ENCODE measurements at regions not wholly inside any gene's neighbourhood (a gene's known extent, or its start where the extent isn't known, plus 50 kb on each side); places are given as distances from the start of the nearest gene placed in this dataset.

GRCh38 chrX:75625232-75625631 lies 102.4 kb upstream of the ZDHHC15 start:
- H3K79me2 ChIP-seq (replicated peaks; ENCODE audit: insufficient read depth, low read length), result no peaks in the 10 kb centered on the region
- H3F3A ChIP-seq (ENCODE audit: insufficient read depth, low read length, poor library complexity, severe bottlenecking), result no peaks in the 10 kb centered on the region
- no peaks in the 10 kb centered on the region for H3K9me3 ChIP-seq (ENCODE audit: low read length)
- no peaks in the 10 kb centered on the region for H3K9me2 ChIP-seq (ENCODE audit: insufficient read depth, low read length)
- no peak overlapping the region for H3K27ac ChIP-seq (ENCODE audit: low read length)
- H3K36me3 ChIP-seq (ENCODE audit: insufficient read depth, low read length), result no peaks in the 10 kb centered on the region
- no peak overlapping the region for H3K4me2 ChIP-seq (ENCODE audit: low read length)
- TF ChIP-seq TAF1 (IDR thresholded peaks at IDR 0.05; ENCODE audit: low read depth) (no peak), MXI1 (conservative IDR thresholded peaks at IDR 0.05; ENCODE audit: poor library complexity, severe bottlenecking) (no peak), CTCF (IDR thresholded peaks at IDR 0.05; ENCODE audit: poor library complexity, severe bottlenecking) (no peak), EZH2 (IDR thresholded peaks at IDR 0.05; ENCODE audit: borderline replicate concordance, insufficient read depth, low read length, poor library complexity, severe bottlenecking) (no peak), POLR2AphosphoS5 (IDR thresholded peaks at IDR 0.05) (no peak), EP300 (conservative IDR thresholded peaks at IDR 0.05; ENCODE audit: poor library complexity, severe bottlenecking) (no peak), SMC3 (conservative IDR thresholded peaks at IDR 0.05; ENCODE audit: poor library complexity) (no peak), REST (IDR thresholded peaks at IDR 0.05; ENCODE audit: borderline replicate concordance) (no peak), RAD21 (conservative IDR thresholded peaks at IDR 0.05) (no peak)
- H3K9ac ChIP-seq (ENCODE audit: low read length), result no peak overlapping the region
- H2AFZ ChIP-seq (ENCODE audit: low read depth, low read length), result no peak overlapping the region
- no peaks in the 10 kb centered on the region for H3K27me3 ChIP-seq (ENCODE audit: insufficient read depth, low read depth, low read length)
- no peaks in the 10 kb centered on the region for H4K20me1 ChIP-seq (ENCODE audit: insufficient read depth)
- no peak overlapping the region for H3K4me3 ChIP-seq (ENCODE audit: low read length)

GRCh38 chrX:75623535-75623934 lies 100.7 kb upstream of the ZDHHC15 start:
- peak; percentile 17 for TF ChIP-seq SMC3 (conservative IDR thresholded peaks at IDR 0.05; ENCODE audit: poor library complexity)
- TF ChIP-seq RAD21 (conservative IDR thresholded peaks at IDR 0.05), result peak; percentile 51
- no peak for TF ChIP-seq POLR2AphosphoS5 (IDR thresholded peaks at IDR 0.05)
- no peak for TF ChIP-seq TAF1 (IDR thresholded peaks at IDR 0.05; ENCODE audit: low read depth)
- TF ChIP-seq REST (IDR thresholded peaks at IDR 0.05; ENCODE audit: borderline replicate concordance), result no peak
- no peak for TF ChIP-seq MXI1 (conservative IDR thresholded peaks at IDR 0.05; ENCODE audit: poor library complexity, severe bottlenecking)
- no peak for TF ChIP-seq EZH2 (IDR thresholded peaks at IDR 0.05; ENCODE audit: borderline replicate concordance, insufficient read depth, low read length, poor library complexity, severe bottlenecking)
- TF ChIP-seq CTCF (IDR thresholded peaks at IDR 0.05; ENCODE audit: poor library complexity, severe bottlenecking), result peak; percentile 43
- H2AFZ ChIP-seq (ENCODE audit: low read depth, low read length), result no peak overlapping the region
- no peaks in the 10 kb centered on the region for H3K27me3 ChIP-seq (ENCODE audit: insufficient read depth, low read depth, low read length)

More at GRCh38 chrX:75623535-75623934, 100.7 kb upstream of the ZDHHC15 start:
- Histone ChIP-seq H3K27ac (ENCODE audit: low read length) (no peak overlapping the region), H3K9me3 (ENCODE audit: low read length) (no peaks in the 10 kb centered on the region), H3F3A (ENCODE audit: insufficient read depth, low read length, poor library complexity, severe bottlenecking) (no peaks in the 10 kb centered on the region), H3K79me2 (replicated peaks; ENCODE audit: insufficient read depth, low read length) (no peaks in the 10 kb centered on the region), H3K36me3 (ENCODE audit: insufficient read depth, low read length) (no peaks in the 10 kb centered on the region), H3K9me2 (ENCODE audit: insufficient read depth, low read length) (no peaks in the 10 kb centered on the region), H4K20me1 (ENCODE audit: insufficient read depth) (no peaks in the 10 kb centered on the region), H3K4me3 (ENCODE audit: low read length) (no peak overlapping the region), H3K9ac (ENCODE audit: low read length) (no peak overlapping the region), H3K4me2 (ENCODE audit: low read length) (no peak overlapping the region)
